ENCODE measurements at regions not wholly inside any gene's neighbourhood (a gene's known extent, or its start where the extent isn't known, plus 50 kb on each side); places are given as distances from the start of the nearest gene placed in this dataset.

DNA sequence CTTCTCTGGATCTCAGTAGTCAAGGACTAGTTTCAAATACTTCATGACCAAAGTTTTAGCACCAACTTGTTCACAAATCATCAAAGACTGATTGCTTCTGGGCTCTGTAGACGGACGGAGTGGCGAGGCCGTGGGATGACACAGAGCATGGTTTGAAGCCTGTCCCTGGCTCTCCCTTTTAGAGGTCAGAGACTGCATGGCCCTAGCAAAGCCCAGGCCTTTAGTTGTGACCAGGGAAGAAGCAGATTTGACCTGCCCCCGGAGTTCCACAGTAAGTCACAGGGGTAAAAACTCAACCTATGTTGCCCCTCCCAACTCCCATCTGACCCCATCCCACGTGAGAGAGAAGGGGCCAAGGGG is 90.4 kb downstream of the SYNE3 start:
- TF ChIP-seq YY1 (IDR thresholded peaks at IDR 0.05; ENCODE audit: extremely low read depth, insufficient replicate concordance, low read depth, low read length) (no peak), POLR2AphosphoS5 (IDR thresholded peaks at IDR 0.05; ENCODE audit: low read depth, low read length) (no peak), POLR2A (IDR thresholded peaks at IDR 0.05; ENCODE audit: borderline replicate concordance, extremely low read depth, insufficient read depth, insufficient read length) (no peak), FOSL1 (IDR thresholded peaks at IDR 0.05; ENCODE audit: low read depth) (no peak), ZFX (IDR thresholded peaks at IDR 0.05) (no peak), EZH2phosphoT487 (IDR thresholded peaks at IDR 0.05; ENCODE audit: borderline replicate concordance) (no peak)
- TF ChIP-seq, protein P1, sequence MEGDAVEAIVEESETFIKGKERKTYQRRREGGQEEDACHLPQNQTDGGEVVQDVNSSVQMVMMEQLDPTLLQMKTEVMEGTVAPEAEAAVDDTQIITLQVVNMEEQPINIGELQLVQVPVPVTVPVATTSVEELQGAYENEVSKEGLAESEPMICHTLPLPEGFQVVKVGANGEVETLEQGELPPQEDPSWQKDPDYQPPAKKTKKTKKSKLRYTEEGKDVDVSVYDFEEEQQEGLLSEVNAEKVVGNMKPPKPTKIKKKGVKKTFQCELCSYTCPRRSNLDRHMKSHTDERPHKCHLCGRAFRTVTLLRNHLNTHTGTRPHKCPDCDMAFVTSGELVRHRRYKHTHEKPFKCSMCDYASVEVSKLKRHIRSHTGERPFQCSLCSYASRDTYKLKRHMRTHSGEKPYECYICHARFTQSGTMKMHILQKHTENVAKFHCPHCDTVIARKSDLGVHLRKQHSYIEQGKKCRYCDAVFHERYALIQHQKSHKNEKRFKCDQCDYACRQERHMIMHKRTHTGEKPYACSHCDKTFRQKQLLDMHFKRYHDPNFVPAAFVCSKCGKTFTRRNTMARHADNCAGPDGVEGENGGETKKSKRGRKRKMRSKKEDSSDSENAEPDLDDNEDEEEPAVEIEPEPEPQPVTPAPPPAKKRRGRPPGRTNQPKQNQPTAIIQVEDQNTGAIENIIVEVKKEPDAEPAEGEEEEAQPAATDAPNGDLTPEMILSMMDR (IDR thresholded peaks at IDR 0.05 in 2 of 3, conservative IDR thresholded peaks at IDR 0.05 in 1 of 3; ENCODE audit: borderline replicate concordance in 1 of 3, insufficient read depth in 1 of 3, low read depth in 2 of 3, low read length in 2 of 3) = no peak
- TF ChIP-seq, protein P2, sequence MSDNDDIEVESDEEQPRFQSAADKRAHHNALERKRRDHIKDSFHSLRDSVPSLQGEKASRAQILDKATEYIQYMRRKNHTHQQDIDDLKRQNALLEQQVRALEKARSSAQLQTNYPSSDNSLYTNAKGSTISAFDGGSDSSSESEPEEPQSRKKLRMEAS (IDR thresholded peaks at IDR 0.05) = no peak
- TF ChIP-seq, protein P3, sequence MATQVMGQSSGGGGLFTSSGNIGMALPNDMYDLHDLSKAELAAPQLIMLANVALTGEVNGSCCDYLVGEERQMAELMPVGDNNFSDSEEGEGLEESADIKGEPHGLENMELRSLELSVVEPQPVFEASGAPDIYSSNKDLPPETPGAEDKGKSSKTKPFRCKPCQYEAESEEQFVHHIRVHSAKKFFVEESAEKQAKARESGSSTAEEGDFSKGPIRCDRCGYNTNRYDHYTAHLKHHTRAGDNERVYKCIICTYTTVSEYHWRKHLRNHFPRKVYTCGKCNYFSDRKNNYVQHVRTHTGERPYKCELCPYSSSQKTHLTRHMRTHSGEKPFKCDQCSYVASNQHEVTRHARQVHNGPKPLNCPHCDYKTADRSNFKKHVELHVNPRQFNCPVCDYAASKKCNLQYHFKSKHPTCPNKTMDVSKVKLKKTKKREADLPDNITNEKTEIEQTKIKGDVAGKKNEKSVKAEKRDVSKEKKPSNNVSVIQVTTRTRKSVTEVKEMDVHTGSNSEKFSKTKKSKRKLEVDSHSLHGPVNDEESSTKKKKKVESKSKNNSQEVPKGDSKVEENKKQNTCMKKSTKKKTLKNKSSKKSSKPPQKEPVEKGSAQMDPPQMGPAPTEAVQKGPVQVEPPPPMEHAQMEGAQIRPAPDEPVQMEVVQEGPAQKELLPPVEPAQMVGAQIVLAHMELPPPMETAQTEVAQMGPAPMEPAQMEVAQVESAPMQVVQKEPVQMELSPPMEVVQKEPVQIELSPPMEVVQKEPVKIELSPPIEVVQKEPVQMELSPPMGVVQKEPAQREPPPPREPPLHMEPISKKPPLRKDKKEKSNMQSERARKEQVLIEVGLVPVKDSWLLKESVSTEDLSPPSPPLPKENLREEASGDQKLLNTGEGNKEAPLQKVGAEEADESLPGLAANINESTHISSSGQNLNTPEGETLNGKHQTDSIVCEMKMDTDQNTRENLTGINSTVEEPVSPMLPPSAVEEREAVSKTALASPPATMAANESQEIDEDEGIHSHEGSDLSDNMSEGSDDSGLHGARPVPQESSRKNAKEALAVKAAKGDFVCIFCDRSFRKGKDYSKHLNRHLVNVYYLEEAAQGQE (IDR thresholded peaks at IDR 0.05; ENCODE audit: low read depth) = no peak

Measured in HCT116 (cell line).